ENCODE measurements at regions not wholly inside any gene's neighbourhood (a gene's known extent, or its start where the extent isn't known, plus 50 kb on each side); places are given as distances from the start of the nearest gene placed in this dataset.

GRCh38 chr2:120410487-120410886 is 64.6 kb downstream of the INHBB start:
- no peak overlapping the region for H2AK5ac ChIP-seq (ENCODE audit: insufficient read length, low read length)
- no CpG with 5 or more reads among the region's 3 CpGs for WGBS (ENCODE audit: extremely low coverage, insufficient read length, low lambda C conversion rate)
- no peak overlapping the region for H3K14ac ChIP-seq (ENCODE audit: insufficient read depth, low read length)
- H3K4ac ChIP-seq (ENCODE audit: low read depth, low read length): no peak overlapping the region
- no peak overlapping the region for H2BK15ac ChIP-seq (ENCODE audit: low read depth, low read length)
- H3K23me2 ChIP-seq (ENCODE audit: insufficient read length, low read depth, low read length, poor library complexity, severe bottlenecking): no peaks in the 10 kb centered on the region
- H3K27me3 Mint-ChIP-seq (ENCODE audit: low read depth): peaks cover 39% of the 10 kb centered on the region
- H3K36me3 Mint-ChIP-seq (ENCODE audit: insufficient read depth in 1 of 3, low read depth in 3 of 3): no peaks in the 10 kb centered on the region
- no peak for TF ChIP-seq CTCF (conservative IDR thresholded peaks at IDR 0.05)
- H3T11ph ChIP-seq (ENCODE audit: low read length): no peak overlapping the region
- no peak overlapping the region for H2BK5ac ChIP-seq (ENCODE audit: insufficient read length, low read length)
- no peaks in the 10 kb centered on the region for H4K20me1 ChIP-seq (ENCODE audit: control insufficient read depth, insufficient read depth, insufficient read length)
- H3K27ac Mint-ChIP-seq: no peak overlapping the region
- no peak overlapping the region for H3K4me2 ChIP-seq (ENCODE audit: insufficient read depth, insufficient read length, low read length)
- H3K27ac ChIP-seq (ENCODE audit: insufficient read length, low read depth, low read length): no peak overlapping the region
- peaks cover 22 to 28% of the 10 kb centered on the region in 2 experiments; a peak in 4 of 5 replicates for H3K9me3 Mint-ChIP-seq
- no peak overlapping the region for H4K5ac ChIP-seq (ENCODE audit: insufficient read length, low read depth, low read length)
- H4K91ac ChIP-seq (ENCODE audit: insufficient read length, low read depth, low read length): no peak overlapping the region
- no peak overlapping the region for H4K8ac ChIP-seq (replicated peaks; ENCODE audit: insufficient read length, low read depth, low read length)
- H3K9ac ChIP-seq (ENCODE audit: extremely low read depth, insufficient read length, low read length): no peak overlapping the region
- no peak overlapping the region for H2BK12ac ChIP-seq (ENCODE audit: insufficient read length, low read depth, low read length)
- peaks cover 5% of the 10 kb centered on the region for H3K9me3 ChIP-seq (ENCODE audit: control insufficient read depth, low read depth, low read length)
- H3K79me1 ChIP-seq (ENCODE audit: insufficient read depth, low read depth, low read length, poor library complexity, severe bottlenecking): no peaks in the 10 kb centered on the region
- no peak overlapping the region for H2BK120ac ChIP-seq (ENCODE audit: low read depth, low read length, poor library complexity, severe bottlenecking)
- no peaks in the 10 kb centered on the region for H3K27me3 ChIP-seq (ENCODE audit: insufficient read depth, low read length)
- H3K79me2 ChIP-seq (ENCODE audit: insufficient read depth, low read length): no peaks in the 10 kb centered on the region
- H3K4me3 Mint-ChIP-seq: no peak overlapping the region
- peaks cover 6 to 8% of the 10 kb centered on the region in 2 experiments for H3K4me1 Mint-ChIP-seq
- H3K18ac ChIP-seq (ENCODE audit: insufficient read length, low read depth, low read length): no peak overlapping the region
- no peak for DNase-seq
- H3K56ac ChIP-seq (ENCODE audit: insufficient read length, low read depth, low read length): no peak overlapping the region
- no peak overlapping the region for H3K23ac ChIP-seq (ENCODE audit: insufficient read length, low read depth, low read length)
- no peaks in the 10 kb centered on the region for H3K4me1 ChIP-seq (ENCODE audit: insufficient read depth, low read length)
- no peak overlapping the region for H2AFZ ChIP-seq (ENCODE audit: low read length)
- H2BK20ac ChIP-seq (ENCODE audit: low read depth, low read length, poor library complexity, severe bottlenecking): no peak overlapping the region

Measured in H9 (cell line).